ENCODE measurements at regions not wholly inside any gene's neighbourhood (a gene's known extent, or its start where the extent isn't known, plus 50 kb on each side); places are given as distances from the start of the nearest gene placed in this dataset.

DNA sequence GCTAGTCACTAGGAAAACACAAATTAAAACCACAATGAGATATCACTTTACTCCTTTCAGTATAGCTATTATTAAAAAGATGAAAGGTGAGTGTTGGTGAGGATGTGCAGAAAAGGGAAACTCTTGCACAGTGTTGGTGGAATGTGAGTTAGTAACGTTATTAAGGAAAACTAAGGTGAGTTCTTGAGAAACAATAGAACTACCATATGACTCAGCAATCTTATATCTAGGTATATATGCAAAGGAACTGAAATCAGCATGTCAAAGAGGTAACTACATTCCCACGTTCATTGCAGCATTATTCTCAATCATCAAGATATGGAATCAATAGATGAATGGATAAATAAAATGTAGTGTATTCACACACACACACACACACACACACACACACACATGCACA is 117.3 kb upstream of the HNMT start:
- Histone ChIP-seq H3K9ac (ENCODE audit: low read depth in 1 of 2, low read length in 2 of 2) (no peak overlapping the region), H3K27ac (ENCODE audit: low read depth in 1 of 2, low read length in 2 of 2) (no peak overlapping the region), H3K36me3 (ENCODE audit: control insufficient read depth in 4 of 4, insufficient read depth in 3 of 4, low read depth in 1 of 4, low read length in 3 of 4) (no peaks in the 10 kb centered on the region), H3K4me3 (ENCODE audit: low read depth in 1 of 3, low read length in 3 of 3) (no peak overlapping the region), H3K9me3 (ENCODE audit: control insufficient read depth in 4 of 4, low read length in 3 of 4) (peaks cover 0 to 4% (median 0%) of the 10 kb centered on the region in 4 donors), H3K4me1 (ENCODE audit: control insufficient read depth in 4 of 4, insufficient read depth in 4 of 4, low read length in 3 of 4) (no peaks in the 10 kb centered on the region), H3K27me3 (ENCODE audit: control insufficient read depth in 4 of 4, insufficient read depth in 4 of 4, low read length in 3 of 4) (no peaks in the 10 kb centered on the region)
- WGBS = 58% methylated on average over 2 of the region's 2 CpGs
- no peak for DNase-seq (ENCODE audit: low spot score)
- TF ChIP-seq YY1 (IDR thresholded peaks at IDR 0.05) = no peak
- TF ChIP-seq, protein P1, sequence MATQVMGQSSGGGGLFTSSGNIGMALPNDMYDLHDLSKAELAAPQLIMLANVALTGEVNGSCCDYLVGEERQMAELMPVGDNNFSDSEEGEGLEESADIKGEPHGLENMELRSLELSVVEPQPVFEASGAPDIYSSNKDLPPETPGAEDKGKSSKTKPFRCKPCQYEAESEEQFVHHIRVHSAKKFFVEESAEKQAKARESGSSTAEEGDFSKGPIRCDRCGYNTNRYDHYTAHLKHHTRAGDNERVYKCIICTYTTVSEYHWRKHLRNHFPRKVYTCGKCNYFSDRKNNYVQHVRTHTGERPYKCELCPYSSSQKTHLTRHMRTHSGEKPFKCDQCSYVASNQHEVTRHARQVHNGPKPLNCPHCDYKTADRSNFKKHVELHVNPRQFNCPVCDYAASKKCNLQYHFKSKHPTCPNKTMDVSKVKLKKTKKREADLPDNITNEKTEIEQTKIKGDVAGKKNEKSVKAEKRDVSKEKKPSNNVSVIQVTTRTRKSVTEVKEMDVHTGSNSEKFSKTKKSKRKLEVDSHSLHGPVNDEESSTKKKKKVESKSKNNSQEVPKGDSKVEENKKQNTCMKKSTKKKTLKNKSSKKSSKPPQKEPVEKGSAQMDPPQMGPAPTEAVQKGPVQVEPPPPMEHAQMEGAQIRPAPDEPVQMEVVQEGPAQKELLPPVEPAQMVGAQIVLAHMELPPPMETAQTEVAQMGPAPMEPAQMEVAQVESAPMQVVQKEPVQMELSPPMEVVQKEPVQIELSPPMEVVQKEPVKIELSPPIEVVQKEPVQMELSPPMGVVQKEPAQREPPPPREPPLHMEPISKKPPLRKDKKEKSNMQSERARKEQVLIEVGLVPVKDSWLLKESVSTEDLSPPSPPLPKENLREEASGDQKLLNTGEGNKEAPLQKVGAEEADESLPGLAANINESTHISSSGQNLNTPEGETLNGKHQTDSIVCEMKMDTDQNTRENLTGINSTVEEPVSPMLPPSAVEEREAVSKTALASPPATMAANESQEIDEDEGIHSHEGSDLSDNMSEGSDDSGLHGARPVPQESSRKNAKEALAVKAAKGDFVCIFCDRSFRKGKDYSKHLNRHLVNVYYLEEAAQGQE (IDR thresholded peaks at IDR 0.05) = no peak
- no peak for TF ChIP-seq GABPA (IDR thresholded peaks at IDR 0.05 in 1 of 2, conservative IDR thresholded peaks at IDR 0.05 in 1 of 2)
- no peak for TF ChIP-seq FOXA1 (IDR thresholded peaks at IDR 0.05)
- TF ChIP-seq, protein P2, sequence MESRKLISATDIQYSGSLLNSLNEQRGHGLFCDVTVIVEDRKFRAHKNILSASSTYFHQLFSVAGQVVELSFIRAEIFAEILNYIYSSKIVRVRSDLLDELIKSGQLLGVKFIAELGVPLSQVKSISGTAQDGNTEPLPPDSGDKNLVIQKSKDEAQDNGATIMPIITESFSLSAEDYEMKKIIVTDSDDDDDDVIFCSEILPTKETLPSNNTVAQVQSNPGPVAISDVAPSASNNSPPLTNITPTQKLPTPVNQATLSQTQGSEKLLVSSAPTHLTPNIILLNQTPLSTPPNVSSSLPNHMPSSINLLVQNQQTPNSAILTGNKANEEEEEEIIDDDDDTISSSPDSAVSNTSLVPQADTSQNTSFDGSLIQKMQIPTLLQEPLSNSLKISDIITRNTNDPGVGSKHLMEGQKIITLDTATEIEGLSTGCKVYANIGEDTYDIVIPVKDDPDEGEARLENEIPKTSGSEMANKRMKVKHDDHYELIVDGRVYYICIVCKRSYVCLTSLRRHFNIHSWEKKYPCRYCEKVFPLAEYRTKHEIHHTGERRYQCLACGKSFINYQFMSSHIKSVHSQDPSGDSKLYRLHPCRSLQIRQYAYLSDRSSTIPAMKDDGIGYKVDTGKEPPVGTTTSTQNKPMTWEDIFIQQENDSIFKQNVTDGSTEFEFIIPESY (IDR thresholded peaks at IDR 0.05) = no peak
- TF ChIP-seq, protein P3, sequence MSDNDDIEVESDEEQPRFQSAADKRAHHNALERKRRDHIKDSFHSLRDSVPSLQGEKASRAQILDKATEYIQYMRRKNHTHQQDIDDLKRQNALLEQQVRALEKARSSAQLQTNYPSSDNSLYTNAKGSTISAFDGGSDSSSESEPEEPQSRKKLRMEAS (IDR thresholded peaks at IDR 0.05) = no peak
- TF ChIP-seq RXRA (IDR thresholded peaks at IDR 0.05) = no peak
- TF ChIP-seq TAF1 (conservative IDR thresholded peaks at IDR 0.05) = no peak
- TF ChIP-seq NR2F2 (IDR thresholded peaks at IDR 0.05) = no peak
- no peak for TF ChIP-seq FOXA2 (IDR thresholded peaks at IDR 0.05)
- no peak for TF ChIP-seq HNF4G (IDR thresholded peaks at IDR 0.05)
- TF ChIP-seq, protein P4, sequence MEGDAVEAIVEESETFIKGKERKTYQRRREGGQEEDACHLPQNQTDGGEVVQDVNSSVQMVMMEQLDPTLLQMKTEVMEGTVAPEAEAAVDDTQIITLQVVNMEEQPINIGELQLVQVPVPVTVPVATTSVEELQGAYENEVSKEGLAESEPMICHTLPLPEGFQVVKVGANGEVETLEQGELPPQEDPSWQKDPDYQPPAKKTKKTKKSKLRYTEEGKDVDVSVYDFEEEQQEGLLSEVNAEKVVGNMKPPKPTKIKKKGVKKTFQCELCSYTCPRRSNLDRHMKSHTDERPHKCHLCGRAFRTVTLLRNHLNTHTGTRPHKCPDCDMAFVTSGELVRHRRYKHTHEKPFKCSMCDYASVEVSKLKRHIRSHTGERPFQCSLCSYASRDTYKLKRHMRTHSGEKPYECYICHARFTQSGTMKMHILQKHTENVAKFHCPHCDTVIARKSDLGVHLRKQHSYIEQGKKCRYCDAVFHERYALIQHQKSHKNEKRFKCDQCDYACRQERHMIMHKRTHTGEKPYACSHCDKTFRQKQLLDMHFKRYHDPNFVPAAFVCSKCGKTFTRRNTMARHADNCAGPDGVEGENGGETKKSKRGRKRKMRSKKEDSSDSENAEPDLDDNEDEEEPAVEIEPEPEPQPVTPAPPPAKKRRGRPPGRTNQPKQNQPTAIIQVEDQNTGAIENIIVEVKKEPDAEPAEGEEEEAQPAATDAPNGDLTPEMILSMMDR (IDR thresholded peaks at IDR 0.05; ENCODE audit: low read depth, low read length, missing input control) = no peak
- TF ChIP-seq, protein P5, sequence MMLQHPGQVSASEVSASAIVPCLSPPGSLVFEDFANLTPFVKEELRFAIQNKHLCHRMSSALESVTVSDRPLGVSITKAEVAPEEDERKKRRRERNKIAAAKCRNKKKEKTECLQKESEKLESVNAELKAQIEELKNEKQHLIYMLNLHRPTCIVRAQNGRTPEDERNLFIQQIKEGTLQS (IDR thresholded peaks at IDR 0.05) = no peak
- TF ChIP-seq HNF4A (conservative IDR thresholded peaks at IDR 0.05) = no peak
- TF ChIP-seq EGR1 (IDR thresholded peaks at IDR 0.05; ENCODE audit: low read depth in 2 of 2) = no peak
- TF ChIP-seq RAD21 (IDR thresholded peaks at IDR 0.05) = no peak
- no peak for TF ChIP-seq SP1 (IDR thresholded peaks at IDR 0.05)

DNA sequence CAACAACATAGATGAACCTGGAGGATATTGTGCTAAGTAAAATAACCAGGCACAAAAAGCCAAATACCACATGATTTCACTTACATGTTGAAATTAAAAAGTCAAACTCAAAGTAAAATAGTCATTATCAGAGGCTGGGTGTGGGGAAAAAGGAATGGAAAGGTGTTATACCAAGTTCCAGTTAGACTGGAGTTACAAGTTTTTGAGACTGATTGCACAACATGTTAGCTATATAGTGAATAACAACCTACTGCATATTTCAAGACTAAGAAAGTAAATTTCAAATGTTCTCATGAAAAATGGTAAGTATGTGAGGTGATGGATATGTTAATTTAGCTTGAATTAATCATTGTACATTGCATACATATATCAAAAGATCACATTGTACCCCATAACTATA is 116.8 kb upstream of the HNMT start:
- TF ChIP-seq RAD21 (IDR thresholded peaks at IDR 0.05) (no peak), RXRA (IDR thresholded peaks at IDR 0.05) (no peak), GABPA (IDR thresholded peaks at IDR 0.05 in 1 of 2, conservative IDR thresholded peaks at IDR 0.05 in 1 of 2) (no peak), YY1 (IDR thresholded peaks at IDR 0.05) (no peak), JUND (IDR thresholded peaks at IDR 0.05) (no peak), FOXA2 (IDR thresholded peaks at IDR 0.05) (no peak), NR2F2 (IDR thresholded peaks at IDR 0.05) (no peak), HNF4A (conservative IDR thresholded peaks at IDR 0.05) (no peak)
- TF ChIP-seq, protein P5 (IDR thresholded peaks at IDR 0.05) = no peak
- TF ChIP-seq, protein P1 (IDR thresholded peaks at IDR 0.05) = no peak
- no peak overlapping the region for H3K27ac ChIP-seq (ENCODE audit: low read depth in 1 of 2, low read length in 2 of 2)
- H3K9ac ChIP-seq (ENCODE audit: low read depth in 1 of 2, low read length in 2 of 2) = no peak overlapping the region
- H3K27me3 ChIP-seq (ENCODE audit: control insufficient read depth in 4 of 4, insufficient read depth in 4 of 4, low read length in 3 of 4) = no peaks in the 10 kb centered on the region
- H3K36me3 ChIP-seq (ENCODE audit: control insufficient read depth in 4 of 4, insufficient read depth in 3 of 4, low read depth in 1 of 4, low read length in 3 of 4) = no peaks in the 10 kb centered on the region
- no peak overlapping the region for H3K4me3 ChIP-seq (ENCODE audit: low read depth in 1 of 3, low read length in 3 of 3)
- DNase-seq (ENCODE audit: low spot score) = no peak
- peaks cover 0 to 4% (median 0%) of the 10 kb centered on the region in 4 donors for H3K9me3 ChIP-seq (ENCODE audit: control insufficient read depth in 4 of 4, low read length in 3 of 4)
- H3K4me1 ChIP-seq (ENCODE audit: control insufficient read depth in 4 of 4, insufficient read depth in 4 of 4, low read length in 3 of 4) = no peaks in the 10 kb centered on the region
